NOMO-1 (cell line): ENCODE measurements at regions not wholly inside any gene's neighbourhood (a gene's known extent, or its start where the extent isn't known, plus 50 kb on each side); places are given as distances from the start of the nearest gene placed in this dataset.
"Not testable (repeated sequence)": the region's sequence is repeated elsewhere in the genome, so short reads cannot be mapped to it uniquely, and the experiment has no call there.

Experiments used
- DNase-seq, 2 experiments: peaks; one replicate each; lab custom pipeline; 2025; ENCODE audit not compliant: unreplicated experiment in 2 of 2; lab: John Stamatoyannopoulos, UW

DNA sequence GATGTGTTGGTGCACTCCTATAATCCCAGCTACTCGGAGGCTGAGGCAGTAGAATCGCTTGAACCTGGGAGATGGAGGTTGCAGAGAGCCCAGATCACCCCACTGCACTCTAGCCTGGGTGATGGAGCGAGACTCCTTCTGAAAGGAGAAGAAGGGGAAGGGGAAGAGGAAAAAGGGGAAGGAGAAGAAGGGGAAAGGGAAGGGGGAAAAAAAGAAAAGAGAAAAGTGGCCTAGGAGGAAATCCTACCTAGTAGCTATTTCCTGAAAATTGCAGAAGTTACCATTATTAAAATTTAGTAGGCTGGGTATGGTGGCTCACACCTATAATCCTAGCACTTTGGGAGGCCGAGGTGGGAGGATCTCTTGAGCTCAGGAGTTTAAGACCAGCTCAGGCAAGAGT is 67.4 kb downstream of the ARRDC3 start:
- DNase-seq = peak; percentile 3 to 18

DNA sequence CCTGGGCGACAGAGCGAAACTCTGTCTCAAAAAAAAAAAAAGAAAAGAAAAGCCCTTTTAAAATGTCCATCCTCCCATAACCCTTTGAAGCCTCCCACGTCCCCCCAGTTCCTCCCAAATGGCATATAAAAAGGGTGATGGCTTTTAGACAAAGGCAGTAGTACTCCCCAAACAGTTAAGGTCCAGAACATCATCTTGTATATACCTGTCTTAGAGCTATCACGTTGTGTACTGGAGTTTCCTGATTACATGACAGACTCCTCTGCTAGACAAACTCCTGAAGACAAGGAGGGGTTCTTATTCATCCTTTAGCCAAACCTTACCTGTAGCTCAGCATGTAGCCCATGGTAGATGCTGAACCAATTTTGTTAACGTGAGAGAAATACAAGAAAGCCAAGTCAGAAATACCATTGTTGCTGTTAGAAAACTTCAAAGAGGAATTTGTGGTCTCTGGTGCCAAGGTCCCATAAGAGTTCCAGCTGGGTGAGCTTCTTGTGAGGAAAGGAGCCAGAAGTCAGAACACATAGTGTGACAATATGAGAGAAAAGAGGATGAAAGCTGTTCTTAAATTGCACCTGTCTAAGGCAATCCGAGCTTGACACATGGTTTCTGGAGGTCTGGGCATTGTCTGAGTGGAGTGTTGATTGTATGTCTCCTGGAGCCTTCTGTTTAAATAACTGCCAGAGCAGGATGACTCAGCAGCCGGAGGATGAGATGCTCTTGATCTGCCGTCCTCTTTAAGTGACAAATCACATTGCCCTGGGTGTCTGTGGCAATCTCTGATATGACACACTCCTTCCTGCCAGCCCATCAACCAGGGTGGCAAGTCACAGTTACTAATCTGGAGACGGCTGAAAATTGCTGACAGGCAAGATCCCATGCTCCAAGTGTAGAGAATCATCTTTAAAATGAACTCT is 69.1 kb downstream of the ARRDC3 start:
- peak; percentile 89 to 98 for DNase-seq

DNA sequence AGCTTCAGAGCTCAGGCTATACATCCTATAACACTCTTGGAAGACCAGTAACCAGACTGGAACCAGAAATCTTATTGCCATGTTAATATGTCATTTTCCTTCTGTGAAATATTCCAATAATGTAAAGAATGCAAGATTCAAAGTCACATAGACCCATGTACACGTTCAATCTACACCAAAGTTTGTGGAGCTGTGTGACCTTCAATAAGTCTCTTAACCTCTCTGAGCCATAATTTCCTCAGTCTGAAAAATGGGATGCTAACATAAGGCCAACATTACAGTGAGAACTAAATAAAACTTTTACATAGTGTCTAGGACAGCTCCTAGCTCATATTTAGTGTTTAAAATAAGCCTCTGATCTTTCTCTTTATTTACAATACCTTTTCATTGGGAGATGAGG is 70.4 kb downstream of the ARRDC3 start:
- no peak for DNase-seq

DNA sequence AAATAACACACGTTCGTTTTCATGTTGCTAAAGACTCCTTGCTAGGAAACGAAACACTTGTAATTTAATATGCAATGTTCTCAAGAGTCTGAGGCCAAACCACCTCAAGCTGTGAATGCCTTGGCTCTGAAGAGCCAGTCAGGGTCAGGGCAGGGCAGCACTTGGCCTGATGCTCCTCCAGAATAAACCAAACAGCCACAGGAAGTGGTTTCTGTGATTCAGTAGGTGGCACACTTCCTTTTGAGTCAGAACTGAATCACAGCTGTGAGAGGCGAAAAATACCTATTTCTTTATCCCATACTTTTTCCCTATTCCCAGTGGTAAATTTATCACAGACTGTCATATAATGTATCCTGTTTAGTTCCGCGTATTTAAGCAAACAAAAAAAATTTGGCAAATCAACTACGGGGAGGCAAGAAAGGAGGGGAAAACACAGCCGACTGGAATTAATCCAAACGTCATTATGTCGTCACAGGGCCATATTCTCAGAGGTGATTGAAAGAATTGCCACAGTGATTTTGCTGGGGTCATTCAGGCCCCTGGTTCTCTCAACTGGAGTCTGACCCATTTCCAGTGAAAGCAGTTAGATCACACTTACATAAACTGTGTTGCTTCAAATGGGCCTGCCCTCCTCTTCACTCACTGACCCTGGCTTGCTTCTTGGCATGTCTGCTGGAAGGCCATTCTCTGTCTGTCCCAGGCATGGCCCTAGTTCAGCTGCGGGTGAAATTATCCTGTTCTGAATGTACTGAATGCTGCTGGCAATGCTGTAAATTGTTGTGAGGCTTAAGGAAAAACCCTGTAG is 71.2 kb downstream of the ARRDC3 start:
- DNase-seq = peak; percentile 79 to 92

DNA sequence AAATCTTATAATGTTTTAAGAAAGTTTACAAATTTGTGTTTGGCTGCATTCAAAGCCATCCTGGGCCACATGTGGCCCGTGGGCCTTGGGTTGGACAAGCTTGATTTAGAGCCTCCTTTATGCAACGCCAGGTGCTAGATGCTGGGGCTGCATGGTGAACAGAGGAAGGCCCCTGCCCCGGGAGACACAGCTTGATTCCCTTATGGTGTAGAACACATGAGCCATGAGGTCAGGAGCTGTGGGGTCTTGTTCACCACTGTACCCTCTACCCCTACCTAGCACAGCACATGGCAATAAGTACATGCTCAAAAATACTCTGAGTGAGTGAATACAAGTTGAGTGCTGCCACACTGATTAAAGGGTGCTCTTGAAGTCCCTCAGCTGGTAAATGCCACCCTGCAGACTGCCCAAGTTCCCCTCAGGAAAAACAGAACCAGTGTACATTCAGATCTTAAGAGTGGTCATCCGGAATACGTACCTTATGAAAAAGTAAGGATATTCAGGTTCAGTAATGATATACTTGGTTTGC is 71.9 kb downstream of the ARRDC3 start:
- DNase-seq = no peak

DNA sequence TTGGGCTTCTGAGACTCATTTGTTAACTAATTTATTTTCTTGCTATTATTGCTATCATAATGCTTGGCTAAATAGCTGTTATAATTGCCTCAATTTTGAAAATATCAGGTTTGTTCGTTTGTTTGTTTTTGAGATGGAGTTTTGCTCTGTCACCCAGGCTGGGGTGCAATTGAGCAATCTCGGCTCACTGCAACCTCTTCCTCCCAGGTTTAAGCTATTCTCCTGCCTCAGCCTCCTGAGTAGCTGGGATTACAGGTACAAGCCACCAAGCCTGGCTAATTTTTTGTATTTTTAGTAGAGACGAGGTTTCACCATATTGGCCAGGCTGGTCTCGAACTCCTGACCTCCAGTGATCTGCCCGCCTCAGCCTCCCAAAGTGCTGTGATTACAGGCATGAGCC is 75.0 kb downstream of the ARRDC3 start:
- DNase-seq = not testable (repeated sequence)

DNA sequence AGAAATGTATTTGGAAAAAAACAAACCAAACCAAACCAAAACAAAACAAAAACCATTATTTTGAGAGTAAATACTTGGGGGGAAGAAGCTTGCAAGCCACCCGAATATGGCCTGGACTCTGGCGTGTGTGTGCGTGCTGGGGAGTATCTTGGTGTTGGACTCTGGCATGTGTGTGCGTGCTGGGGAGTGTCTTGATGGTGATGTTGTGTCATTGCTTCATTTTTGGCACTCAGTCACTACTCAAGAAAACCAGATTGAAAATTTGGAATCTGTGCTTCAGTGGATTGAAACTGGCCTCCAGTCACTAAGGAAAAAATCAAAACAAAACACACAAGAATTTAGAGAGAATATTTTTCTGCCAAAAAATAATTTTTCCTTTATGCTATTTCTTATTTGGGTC is 76.1 kb downstream of the ARRDC3 start:
- no peak for DNase-seq

DNA sequence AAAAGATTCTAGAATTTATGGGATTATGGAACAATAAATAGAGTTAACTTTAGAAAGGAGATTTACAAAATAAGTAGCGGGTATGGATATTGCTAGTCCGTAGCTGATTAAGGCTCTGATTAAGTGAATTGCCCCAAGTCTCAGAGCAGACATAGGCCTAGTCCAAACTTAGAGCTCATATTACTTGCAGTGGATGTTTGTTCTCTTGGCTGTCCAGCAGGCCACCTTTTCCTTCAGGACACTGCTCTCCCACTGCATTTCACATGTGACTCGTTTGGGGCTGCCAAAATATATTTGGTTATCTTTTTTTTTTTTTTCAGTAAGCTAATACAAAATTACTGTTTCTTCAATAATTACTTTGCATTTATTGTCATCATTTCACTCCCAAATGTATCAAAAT is 76.6 kb downstream of the ARRDC3 start:
- DNase-seq = no peak

DNA sequence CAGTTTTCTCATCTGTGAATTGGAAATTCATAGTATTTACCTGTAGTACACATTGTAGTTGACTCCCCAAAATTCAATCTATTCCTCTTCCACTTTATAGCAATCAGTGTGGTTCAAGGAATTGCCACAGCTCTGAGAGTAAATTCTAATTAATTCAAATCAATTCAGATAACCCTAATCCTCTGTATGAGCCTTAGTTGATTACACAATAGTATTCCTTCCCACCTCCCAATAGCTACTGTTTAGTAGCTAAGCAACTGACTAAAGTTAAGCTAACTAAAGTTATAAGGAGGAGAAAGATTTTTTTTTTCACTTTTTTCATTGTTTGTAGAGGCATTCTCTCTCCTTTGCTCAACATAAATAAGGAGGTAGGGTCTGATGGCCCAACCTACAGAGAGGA is 77.5 kb downstream of the ARRDC3 start:
- DNase-seq = no peak

DNA sequence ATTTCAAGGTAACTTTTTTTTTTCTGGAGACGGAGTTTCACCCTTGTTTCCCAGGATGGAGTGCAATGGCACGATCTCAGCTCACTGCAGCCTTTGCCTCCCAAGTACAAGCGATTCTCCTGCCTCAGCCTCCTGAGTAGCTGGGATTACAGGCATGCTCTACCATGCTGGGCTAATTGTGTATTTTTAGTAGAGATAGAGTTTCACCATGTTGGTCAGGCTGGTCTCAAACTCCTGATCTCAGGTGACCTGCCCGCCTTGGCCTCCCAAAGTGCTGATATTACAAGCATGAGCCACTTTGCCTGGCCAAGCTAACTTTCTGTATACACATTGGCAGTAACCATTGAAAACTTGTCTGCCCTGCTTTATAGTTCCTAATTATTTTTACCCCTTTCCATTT is 79.1 kb downstream of the ARRDC3 start:
- not testable (repeated sequence) for DNase-seq

DNA sequence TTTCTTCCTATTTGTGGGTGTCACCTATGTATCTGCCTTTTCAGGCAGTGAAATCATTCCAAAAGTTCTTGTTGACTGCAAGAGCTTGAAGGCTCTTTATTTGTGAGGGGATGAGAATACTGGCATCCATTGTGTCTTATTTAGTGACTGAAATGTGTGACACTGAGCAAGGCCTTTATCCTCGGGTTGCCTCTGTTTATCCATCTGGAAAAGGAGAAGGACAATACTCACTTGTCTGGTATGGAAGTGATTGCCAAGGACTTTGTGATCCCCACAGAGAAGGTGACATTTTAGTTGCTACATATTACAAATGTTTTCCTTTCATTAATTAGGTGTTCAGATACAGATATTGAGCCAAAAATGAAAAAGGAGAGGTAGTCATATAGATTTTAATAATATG is 80.2 kb downstream of the ARRDC3 start:
- no peak for DNase-seq

DNA sequence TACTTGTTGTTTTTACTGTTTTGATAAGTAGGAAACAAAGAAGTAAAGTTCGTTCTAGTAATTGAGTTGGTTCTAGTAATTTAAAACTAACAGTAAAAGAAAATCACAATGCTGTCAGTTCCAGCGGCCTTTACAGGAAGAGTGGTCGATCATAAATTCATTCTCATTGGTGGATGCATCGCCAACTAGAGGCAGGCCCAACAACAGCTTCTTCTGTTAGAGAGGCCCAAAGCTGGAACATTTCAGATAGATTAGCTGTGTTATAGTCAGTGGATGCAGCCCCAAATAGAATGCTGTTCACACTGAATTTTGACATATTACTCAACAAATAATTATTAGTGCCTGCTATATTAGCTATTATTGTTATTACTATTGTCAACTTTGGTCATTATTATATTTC is 80.8 kb downstream of the ARRDC3 start:
- peak in 1 of 2 experiments; percentile 1 for DNase-seq

DNA sequence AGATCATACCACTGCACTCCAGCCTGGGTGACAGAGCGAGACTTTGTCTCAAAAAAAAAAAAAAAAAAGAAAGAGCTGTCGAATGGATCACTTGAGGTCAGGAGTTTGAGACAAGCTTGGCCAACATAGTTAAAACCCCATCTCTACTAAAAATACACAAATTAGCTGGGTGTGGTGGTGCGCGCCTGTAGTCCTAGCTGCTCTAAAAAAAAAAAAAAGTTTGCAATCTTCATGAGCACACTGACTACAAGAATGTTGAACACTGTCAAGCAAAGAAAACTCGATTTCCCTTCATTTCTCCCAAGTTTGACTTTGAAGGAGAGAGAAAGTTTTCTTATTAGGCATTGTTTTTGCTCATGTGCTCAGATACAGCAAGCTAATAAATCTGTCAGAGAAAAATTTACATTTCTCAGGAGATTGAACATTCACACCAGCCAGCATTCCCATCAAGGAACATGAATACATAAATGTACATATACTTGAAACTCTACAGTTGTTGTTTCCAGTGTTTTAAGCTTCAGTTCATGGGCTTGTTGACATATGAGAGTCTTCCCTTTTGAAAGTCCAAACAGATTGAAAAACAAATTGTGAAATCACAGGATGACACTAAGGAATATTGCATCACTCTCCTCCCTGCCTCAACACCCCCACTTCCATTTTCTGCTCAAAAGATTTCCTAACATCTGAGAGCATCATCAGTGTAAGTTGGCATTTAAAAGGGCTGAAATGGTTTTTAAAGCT is 81.8 kb downstream of the ARRDC3 start:
- DNase-seq = peak; percentile 8 to 28

DNA sequence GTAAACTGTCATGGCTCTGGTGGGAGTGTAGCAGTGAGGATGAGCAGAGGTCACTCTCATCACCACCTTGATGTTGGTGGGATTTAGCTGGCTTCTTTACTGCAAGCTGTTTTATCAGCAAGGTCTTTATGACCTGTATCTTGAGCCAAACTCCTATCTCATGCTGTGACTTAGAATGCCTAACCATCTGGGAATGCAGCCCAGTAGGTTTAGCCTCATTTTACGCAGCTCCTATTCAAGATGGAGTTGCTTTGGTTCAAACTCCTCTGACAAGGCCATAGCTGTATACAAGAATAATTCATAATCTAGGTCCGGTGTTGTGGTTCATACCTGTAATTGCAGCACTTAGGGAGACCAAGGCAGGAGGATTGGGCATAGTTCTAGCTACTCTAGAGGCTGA is 85.1 kb downstream of the ARRDC3 start:
- no peak for DNase-seq

DNA sequence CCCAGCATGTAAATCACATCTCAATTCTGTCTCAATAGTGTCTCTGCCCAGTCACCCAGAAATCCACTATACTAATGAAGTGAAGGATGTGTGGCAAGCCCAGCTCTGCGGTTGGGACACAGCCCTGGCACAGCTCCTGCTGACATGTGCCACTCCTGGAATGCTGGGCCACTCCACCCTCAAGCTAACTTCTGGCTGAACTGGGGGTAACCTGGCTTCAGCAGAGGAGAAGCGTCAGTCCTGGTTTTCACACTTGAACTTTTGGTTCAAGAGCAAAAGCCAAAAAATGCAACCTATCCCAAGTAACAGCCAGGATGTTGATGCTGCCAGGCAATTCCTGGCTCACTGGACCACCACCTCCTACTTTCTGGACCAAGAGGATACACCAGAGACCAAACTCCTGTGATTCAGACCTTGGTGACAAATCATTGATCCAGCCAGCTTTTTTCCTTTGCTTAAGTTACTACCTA is 86.4 kb downstream of the ARRDC3 start:
- DNase-seq = no peak

DNA sequence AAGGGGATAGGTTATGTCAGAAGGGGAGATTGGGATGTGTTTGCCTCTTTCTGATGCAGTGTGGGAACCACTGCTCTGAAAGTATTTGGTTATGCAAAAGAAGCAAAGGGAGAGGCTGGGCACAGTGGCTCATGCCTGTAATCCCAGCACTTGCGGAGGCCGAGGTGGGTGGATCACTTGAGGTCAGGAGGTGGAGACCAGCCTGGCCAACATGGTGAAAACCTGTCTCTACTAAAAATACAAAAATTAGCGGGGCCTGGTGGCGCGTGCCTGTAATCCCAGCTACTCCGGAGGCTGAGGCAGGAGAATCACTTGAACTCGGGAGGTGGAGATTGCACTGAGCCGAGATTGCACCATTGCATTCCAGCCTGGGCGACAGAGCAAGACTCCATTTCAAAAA is 87.0 kb downstream of the ARRDC3 start:
- DNase-seq = not testable (repeated sequence)

DNA sequence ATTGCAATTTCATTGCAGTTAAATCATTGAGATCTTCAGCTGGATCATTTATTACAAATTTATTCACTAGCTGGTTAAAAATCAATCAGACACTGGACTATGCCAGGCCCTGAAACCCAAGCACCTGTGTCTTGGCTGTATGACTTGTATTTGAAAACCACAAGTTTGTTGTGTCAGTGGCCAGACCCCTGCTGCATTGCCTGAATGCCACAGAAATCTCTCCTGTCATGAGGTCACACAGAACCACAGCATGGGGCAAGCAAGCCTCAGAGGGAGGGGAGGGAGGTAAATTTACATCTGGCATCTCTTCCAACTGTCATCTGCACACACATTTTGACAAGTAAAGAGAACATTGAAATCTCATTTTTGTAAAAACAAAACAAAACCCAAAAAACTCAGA is 90.0 kb downstream of the ARRDC3 start:
- DNase-seq = no peak

DNA sequence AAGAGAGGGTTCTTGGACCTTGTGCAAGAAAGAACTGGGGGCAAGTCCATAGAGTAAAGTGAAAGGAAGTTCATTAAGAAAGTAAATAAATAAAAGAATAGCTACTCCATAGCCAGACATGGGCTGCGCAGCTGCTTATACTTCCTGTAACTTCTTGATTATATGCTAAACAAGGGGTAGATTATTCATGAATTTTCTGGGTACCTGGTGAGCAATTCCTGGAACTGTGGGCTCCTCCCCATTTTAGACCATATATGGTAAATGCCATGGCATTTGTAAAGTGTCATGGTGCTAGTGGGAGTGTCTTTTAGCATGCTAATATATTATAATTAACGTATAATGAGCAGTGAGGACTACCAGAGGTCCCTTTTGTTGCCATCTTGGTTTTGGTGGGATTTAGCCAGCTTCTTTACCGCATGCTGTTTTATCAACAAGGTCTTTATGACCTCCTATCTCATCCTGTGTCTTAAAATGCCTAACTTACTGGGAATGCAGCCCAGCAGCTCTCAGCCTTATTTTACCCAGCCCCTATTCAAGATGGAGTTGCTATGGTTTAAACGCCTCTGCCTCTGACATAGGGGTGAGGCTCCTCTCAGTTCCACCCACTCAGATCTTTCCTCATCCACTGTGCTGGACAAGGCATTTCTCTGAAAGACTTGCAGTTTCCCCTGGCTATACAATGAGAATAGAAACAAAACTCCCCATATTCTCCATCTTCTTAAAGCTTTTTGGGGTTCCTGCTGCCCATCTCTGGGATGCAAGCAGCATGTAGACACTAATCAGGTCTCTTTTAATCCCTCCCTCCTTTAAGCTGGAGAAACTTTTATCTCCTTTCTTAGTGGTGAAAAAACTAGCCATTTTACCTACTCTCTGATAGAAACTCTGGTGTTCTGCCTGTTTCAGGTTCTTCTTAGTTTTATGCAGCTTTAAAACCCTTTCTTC is 91.2 kb downstream of the ARRDC3 start:
- no peak for DNase-seq

DNA sequence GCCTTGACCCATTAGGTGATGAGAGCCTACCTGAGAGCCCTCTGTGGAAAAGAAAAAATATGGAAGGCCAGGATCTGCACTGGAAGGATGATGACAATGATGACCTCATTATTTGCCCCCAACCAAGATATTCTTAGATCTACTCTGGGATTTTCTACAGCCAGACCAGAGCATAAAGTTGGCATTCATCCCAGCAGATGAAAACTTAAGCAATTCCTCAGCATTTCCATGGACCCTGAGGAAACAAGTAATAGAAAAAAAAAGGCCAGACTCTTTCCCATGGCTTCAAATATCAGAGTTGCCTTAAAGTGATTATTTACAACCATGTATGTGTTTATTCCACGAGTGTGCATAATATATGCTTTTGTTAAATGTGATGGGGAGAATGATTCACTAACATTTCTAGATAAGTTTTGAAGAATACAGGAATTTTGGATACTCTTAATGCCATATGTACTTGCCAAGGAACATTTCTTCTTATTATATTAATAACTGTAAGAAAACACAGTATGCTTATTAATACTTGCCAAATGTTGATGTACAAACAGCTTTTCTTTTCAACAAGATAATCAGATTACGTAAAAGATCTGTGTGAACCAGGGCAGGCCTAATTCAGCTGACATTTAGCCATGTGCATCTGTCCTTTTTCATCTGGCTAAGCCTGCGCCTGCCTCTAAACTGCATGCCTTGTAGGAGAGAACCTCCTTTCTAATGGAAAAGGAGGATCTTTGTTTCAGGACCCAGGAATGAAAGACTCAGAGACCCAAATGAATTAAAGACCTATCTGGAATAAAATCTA is 94.8 kb downstream of the ARRDC3 start:
- DNase-seq = no peak
